ENCODE measurements at regions not wholly inside any gene's neighbourhood (a gene's known extent, or its start where the extent isn't known, plus 50 kb on each side); places are given as distances from the start of the nearest gene placed in this dataset.

GRCh38 chr2:146771531-146771930, 1073.3 kb upstream of the ACVR2A start (continued):
- TF ChIP-seq ZFP3 (CRISPR knock-in tag; IDR thresholded peaks at IDR 0.05) (no peak), SNAI2 (CRISPR knock-in tag; IDR thresholded peaks at IDR 0.05) (no peak), BACH2 (CRISPR knock-in tag; IDR thresholded peaks at IDR 0.05; ENCODE audit: borderline replicate concordance) (no peak), ZNF8 (CRISPR knock-in tag; IDR thresholded peaks at IDR 0.05) (no peak)

DNA sequence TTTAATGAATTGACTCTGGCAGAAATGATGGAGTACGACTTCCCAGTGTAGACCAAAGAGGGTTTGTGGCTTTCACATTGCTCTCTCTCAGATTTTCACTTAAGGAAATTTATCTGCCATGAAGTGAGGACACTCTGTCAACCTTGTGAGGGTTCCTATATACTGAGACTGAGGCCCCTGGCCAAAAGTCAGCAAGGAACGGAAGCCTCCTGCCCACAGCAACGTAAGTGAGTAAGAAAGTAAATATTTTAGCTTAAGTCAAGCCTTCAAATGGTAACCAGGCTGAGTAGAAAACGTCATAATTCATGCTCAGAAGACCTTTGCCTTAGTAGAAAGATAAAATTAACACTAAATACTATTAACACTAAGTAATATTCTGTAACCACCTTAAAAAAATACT, 1080.5 kb upstream of the ACVR2A start:
- no peak for TF ChIP-seq ZFP3 (CRISPR knock-in tag; IDR thresholded peaks at IDR 0.05)
- TF ChIP-seq TCF4 (CRISPR knock-in tag; IDR thresholded peaks at IDR 0.05; ENCODE audit: borderline replicate concordance), result no peak
- TF ChIP-seq PPARA (CRISPR knock-in tag; IDR thresholded peaks at IDR 0.05; ENCODE audit: borderline replicate concordance), result no peak
- TF ChIP-seq, protein P1, sequence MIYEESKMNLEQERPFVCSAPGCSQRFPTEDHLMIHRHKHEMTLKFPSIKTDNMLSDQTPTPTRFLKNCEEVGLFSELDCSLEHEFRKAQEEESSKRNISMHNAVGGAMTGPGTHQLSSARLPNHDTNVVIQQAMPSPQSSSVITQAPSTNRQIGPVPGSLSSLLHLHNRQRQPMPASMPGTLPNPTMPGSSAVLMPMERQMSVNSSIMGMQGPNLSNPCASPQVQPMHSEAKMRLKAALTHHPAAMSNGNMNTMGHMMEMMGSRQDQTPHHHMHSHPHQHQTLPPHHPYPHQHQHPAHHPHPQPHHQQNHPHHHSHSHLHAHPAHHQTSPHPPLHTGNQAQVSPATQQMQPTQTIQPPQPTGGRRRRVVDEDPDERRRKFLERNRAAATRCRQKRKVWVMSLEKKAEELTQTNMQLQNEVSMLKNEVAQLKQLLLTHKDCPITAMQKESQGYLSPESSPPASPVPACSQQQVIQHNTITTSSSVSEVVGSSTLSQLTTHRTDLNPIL (CRISPR knock-in tag; IDR thresholded peaks at IDR 0.05; ENCODE audit: low read depth), result no peak
- no peak for TF ChIP-seq ZC3H10 (CRISPR knock-in tag; IDR thresholded peaks at IDR 0.05)
- no peak for TF ChIP-seq GLIS3 (CRISPR knock-in tag; IDR thresholded peaks at IDR 0.05)
- TF ChIP-seq TOX (CRISPR knock-in tag; IDR thresholded peaks at IDR 0.05; ENCODE audit: borderline replicate concordance), result no peak
- TF ChIP-seq, protein P2, sequence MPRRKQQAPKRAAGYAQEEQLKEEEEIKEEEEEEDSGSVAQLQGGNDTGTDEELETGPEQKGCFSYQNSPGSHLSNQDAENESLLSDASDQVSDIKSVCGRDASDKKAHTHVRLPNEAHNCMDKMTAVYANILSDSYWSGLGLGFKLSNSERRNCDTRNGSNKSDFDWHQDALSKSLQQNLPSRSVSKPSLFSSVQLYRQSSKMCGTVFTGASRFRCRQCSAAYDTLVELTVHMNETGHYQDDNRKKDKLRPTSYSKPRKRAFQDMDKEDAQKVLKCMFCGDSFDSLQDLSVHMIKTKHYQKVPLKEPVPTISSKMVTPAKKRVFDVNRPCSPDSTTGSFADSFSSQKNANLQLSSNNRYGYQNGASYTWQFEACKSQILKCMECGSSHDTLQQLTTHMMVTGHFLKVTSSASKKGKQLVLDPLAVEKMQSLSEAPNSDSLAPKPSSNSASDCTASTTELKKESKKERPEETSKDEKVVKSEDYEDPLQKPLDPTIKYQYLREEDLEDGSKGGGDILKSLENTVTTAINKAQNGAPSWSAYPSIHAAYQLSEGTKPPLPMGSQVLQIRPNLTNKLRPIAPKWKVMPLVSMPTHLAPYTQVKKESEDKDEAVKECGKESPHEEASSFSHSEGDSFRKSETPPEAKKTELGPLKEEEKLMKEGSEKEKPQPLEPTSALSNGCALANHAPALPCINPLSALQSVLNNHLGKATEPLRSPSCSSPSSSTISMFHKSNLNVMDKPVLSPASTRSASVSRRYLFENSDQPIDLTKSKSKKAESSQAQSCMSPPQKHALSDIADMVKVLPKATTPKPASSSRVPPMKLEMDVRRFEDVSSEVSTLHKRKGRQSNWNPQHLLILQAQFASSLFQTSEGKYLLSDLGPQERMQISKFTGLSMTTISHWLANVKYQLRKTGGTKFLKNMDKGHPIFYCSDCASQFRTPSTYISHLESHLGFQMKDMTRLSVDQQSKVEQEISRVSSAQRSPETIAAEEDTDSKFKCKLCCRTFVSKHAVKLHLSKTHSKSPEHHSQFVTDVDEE (CRISPR knock-in tag; IDR thresholded peaks at IDR 0.05), result no peak
- TF ChIP-seq, protein P3, sequence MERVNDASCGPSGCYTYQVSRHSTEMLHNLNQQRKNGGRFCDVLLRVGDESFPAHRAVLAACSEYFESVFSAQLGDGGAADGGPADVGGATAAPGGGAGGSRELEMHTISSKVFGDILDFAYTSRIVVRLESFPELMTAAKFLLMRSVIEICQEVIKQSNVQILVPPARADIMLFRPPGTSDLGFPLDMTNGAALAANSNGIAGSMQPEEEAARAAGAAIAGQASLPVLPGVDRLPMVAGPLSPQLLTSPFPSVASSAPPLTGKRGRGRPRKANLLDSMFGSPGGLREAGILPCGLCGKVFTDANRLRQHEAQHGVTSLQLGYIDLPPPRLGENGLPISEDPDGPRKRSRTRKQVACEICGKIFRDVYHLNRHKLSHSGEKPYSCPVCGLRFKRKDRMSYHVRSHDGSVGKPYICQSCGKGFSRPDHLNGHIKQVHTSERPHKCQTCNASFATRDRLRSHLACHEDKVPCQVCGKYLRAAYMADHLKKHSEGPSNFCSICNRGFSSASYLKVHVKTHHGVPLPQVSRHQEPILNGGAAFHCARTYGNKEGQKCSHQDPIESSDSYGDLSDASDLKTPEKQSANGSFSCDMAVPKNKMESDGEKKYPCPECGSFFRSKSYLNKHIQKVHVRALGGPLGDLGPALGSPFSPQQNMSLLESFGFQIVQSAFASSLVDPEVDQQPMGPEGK (CRISPR knock-in tag; IDR thresholded peaks at IDR 0.05; ENCODE audit: borderline replicate concordance), result no peak
- TF ChIP-seq ISL1 (CRISPR knock-in tag; IDR thresholded peaks at IDR 0.05), result no peak
- no peak for TF ChIP-seq ESRRG (CRISPR knock-in tag; IDR thresholded peaks at IDR 0.05)
- TF ChIP-seq, protein P4, sequence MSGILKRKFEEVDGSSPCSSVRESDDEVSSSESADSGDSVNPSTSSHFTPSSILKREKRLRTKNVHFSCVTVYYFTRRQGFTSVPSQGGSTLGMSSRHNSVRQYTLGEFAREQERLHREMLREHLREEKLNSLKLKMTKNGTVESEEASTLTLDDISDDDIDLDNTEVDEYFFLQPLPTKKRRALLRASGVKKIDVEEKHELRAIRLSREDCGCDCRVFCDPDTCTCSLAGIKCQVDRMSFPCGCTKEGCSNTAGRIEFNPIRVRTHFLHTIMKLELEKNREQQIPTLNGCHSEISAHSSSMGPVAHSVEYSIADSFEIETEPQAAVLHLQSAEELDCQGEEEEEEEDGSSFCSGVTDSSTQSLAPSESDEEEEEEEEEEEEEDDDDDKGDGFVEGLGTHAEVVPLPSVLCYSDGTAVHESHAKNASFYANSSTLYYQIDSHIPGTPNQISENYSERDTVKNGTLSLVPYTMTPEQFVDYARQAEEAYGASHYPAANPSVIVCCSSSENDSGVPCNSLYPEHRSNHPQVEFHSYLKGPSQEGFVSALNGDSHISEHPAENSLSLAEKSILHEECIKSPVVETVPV (CRISPR knock-in tag; IDR thresholded peaks at IDR 0.05), result no peak
- no peak for TF ChIP-seq OSR1 (CRISPR knock-in tag; IDR thresholded peaks at IDR 0.05)
- TF ChIP-seq SNAI2 (CRISPR knock-in tag; IDR thresholded peaks at IDR 0.05), result no peak
- TF ChIP-seq CSDC2 (CRISPR knock-in tag; IDR thresholded peaks at IDR 0.05), result no peak
- no peak for TF ChIP-seq POU6F1 (CRISPR knock-in tag; IDR thresholded peaks at IDR 0.05; ENCODE audit: borderline replicate concordance, low read depth)
- no peak for ATAC-seq

GRCh38 chr2:146762786-146763185, 1082.0 kb upstream of the ACVR2A start:
- no peak for ATAC-seq
- no peak for TF ChIP-seq ZFP30 (CRISPR knock-in tag; IDR thresholded peaks at IDR 0.05)
- no peak for TF ChIP-seq RARB (CRISPR knock-in tag; IDR thresholded peaks at IDR 0.05)
- TF ChIP-seq CSDC2 (CRISPR knock-in tag; IDR thresholded peaks at IDR 0.05), result no peak
- TF ChIP-seq, protein P4 (CRISPR knock-in tag; IDR thresholded peaks at IDR 0.05), result no peak
- TF ChIP-seq ZNF565 (CRISPR knock-in tag; conservative IDR thresholded peaks at IDR 0.05; ENCODE audit: low read depth), result no peak
- TF ChIP-seq, protein P3 (CRISPR knock-in tag; IDR thresholded peaks at IDR 0.05; ENCODE audit: borderline replicate concordance), result no peak
- no peak for TF ChIP-seq ZNF70 (CRISPR knock-in tag; IDR thresholded peaks at IDR 0.05)
